WTC11 (cell line): ENCODE measurements at regions not wholly inside any gene's neighbourhood (a gene's known extent, or its start where the extent isn't known, plus 50 kb on each side); places are given as distances from the start of the nearest gene placed in this dataset.

Experiments used
- ATAC-seq: fragments of 200-7000 bp; cut with Tn5 transposase; 2 replicates; pipeline ENCODE4 v1.10.0; 2021; ENCODE audit warnings: mild to moderate bottlenecking, moderate library complexity
- CTCF ChIA-PET: fragments of 300-600 bp; sonication (Branson Sonifier 250); formaldehyde crosslinking; loops from one replicate; lab custom pipeline; 2021; ENCODE audit warnings: antibody characterized with exemption; lab: Charles Lee
- POLR2A ChIA-PET: fragments of 350-600 bp; sonication (Branson Sonifier 250); formaldehyde crosslinking; loops from one replicate; lab custom pipeline; 2021; ENCODE audit warnings: antibody characterized with exemption; lab: Charles Lee
- DNase-seq: peaks from one replicate; pipeline ENCODE4 v3.0.0; 2021; ENCODE audit warnings: low spot score
- H3K27ac Mint-ChIP-seq: 2 replicates; pipeline ENCODE4 v1.8.0; 2021; ENCODE audit warnings: mixed read lengths
- H3K27me3 Mint-ChIP-seq: 2 replicates; pipeline ENCODE4 v1.8.0; 2021; ENCODE audit warnings: low read depth, mild to moderate bottlenecking, moderate library complexity, mixed read lengths
- H3K36me3 Mint-ChIP-seq: 2 replicates; pipeline ENCODE4 v1.8.0; 2021; ENCODE audit warnings: mixed read lengths
- H3K4me1 Mint-ChIP-seq: 2 replicates; pipeline ENCODE4 v1.8.0; 2022; ENCODE audit warnings: mixed read lengths
- H3K4me3 Mint-ChIP-seq: 2 replicates; pipeline ENCODE4 v1.8.0; 2021; ENCODE audit warnings: mild to moderate bottlenecking, moderate library complexity, mixed read lengths
- H3K9me3 Mint-ChIP-seq: 2 replicates; pipeline ENCODE4 v1.8.0; 2021; ENCODE audit warnings: mixed read lengths
- ATF2 ChIP-seq: sonication (generic); formaldehyde crosslinking; IDR thresholded peaks from 2 replicates; pipeline ENCODE4 v1.8.1; 2022; ENCODE audit warnings: low read depth, missing genetic modification reagents, borderline replicate concordance
- ATF6 ChIP-seq: sonication (generic); formaldehyde crosslinking; IDR thresholded peaks from 2 replicates; pipeline ENCODE4 v1.8.1; 2023; ENCODE audit warnings: mild to moderate bottlenecking, missing genetic modification reagents
- CREB1 ChIP-seq: sonication (generic); formaldehyde crosslinking; IDR thresholded peaks from 2 replicates; pipeline ENCODE4 v1.8.0; 2023; ENCODE audit warnings: mild to moderate bottlenecking, missing genetic modification reagents
- EMX1 ChIP-seq: fragments of 250-450 bp; sonication (Bioruptor Pico); IDR thresholded peaks from 2 replicates; pipeline ENCODE4 v1.8.0; 2021; ENCODE audit warnings: mild to moderate bottlenecking
- ERG ChIP-seq: fragments of 250-450 bp; sonication (Bioruptor Pico); IDR thresholded peaks from 2 replicates; pipeline ENCODE4 v1.8.0; 2021; ENCODE audit warnings: mild to moderate bottlenecking
- GTF2I ChIP-seq: fragments of 250-450 bp; sonication (Bioruptor Pico); conservative IDR thresholded peaks from 2 replicates; pipeline ENCODE4 v1.4.0; 2021; ENCODE audit warnings: mild to moderate bottlenecking
- MLX ChIP-seq: sonication (generic); formaldehyde crosslinking; IDR thresholded peaks from 2 replicates; pipeline ENCODE4 v1.8.1; 2023; ENCODE audit warnings: mild to moderate bottlenecking, missing genetic modification reagents, moderate library complexity
- NR2C2 ChIP-seq: sonication (generic); formaldehyde crosslinking; IDR thresholded peaks from 2 replicates; pipeline ENCODE4 v1.8.0; 2022; ENCODE audit warnings: mild to moderate bottlenecking, missing genetic modification reagents
- OVOL2 ChIP-seq: fragments of 250-450 bp; sonication (Bioruptor Pico); IDR thresholded peaks from 2 replicates; pipeline ENCODE4 v1.9.0; 2021; ENCODE audit warnings: mild to moderate bottlenecking, borderline replicate concordance
- RELA ChIP-seq: sonication (generic); formaldehyde crosslinking; IDR thresholded peaks from 2 replicates; pipeline ENCODE4 v1.8.1; 2022; ENCODE audit warnings: missing genetic modification reagents, mild to moderate bottlenecking, borderline replicate concordance
- SMAD4 ChIP-seq: sonication (generic); formaldehyde crosslinking; IDR thresholded peaks from 2 replicates; pipeline ENCODE4 v1.8.0; 2022; ENCODE audit warnings: mild to moderate bottlenecking, missing genetic modification reagents
- ZBTB43 ChIP-seq: sonication (generic); formaldehyde crosslinking; IDR thresholded peaks from 2 replicates; pipeline ENCODE4 v1.8.1; 2023; ENCODE audit warnings: mild to moderate bottlenecking, missing genetic modification reagents
- ZNF138 ChIP-seq: sonication (generic); formaldehyde crosslinking; conservative IDR thresholded peaks from 2 replicates; pipeline ENCODE4 v1.8.1; 2022; ENCODE audit warnings: mild to moderate bottlenecking, moderate library complexity, missing genetic modification reagents
- ZNF423 ChIP-seq: fragments of 250-450 bp; sonication (Bioruptor Pico); IDR thresholded peaks from 2 replicates; pipeline ENCODE4 v2.1.2; 2022; ENCODE audit warnings: mild to moderate bottlenecking, moderate library complexity
- ZSCAN18 ChIP-seq: fragments of 250-450 bp; sonication (Bioruptor Pico); IDR thresholded peaks from 2 replicates; pipeline ENCODE4 v2.1.2; 2022; ENCODE audit warnings: mild to moderate bottlenecking, moderate library complexity

GRCh38 chr7:84304407-84304806 lies 109.8 kb upstream of the SEMA3A start:
- POLR2A ChIA-PET: no interaction called here
- Mint-ChIP-seq H3K4me3 (no peak overlapping the region), H3K27me3 (no peaks in the 10 kb centered on the region), H3K4me1 (peaks cover 10% of the 10 kb centered on the region), H3K27ac (no peak overlapping the region), H3K36me3 (no peaks in the 10 kb centered on the region), H3K9me3 (peaks cover 9% of the 10 kb centered on the region)
- no peak for ATAC-seq
- TF ChIP-seq GTF2I (CRISPR knock-in tag): no peak
- no peak for TF ChIP-seq ZSCAN18 (CRISPR knock-in tag)
- no peak for TF ChIP-seq CREB1 (CRISPR knock-in tag)
- no peak for TF ChIP-seq ATF2 (CRISPR knock-in tag)
- no peak for TF ChIP-seq ZBTB43
- no peak for DNase-seq
- CTCF ChIA-PET: no interaction called here

- no peaks in the 10 kb centered on the region for H3K27me3 Mint-ChIP-seq
- ChIA-PET POLR2A (no interaction called here), CTCF (no interaction called here)
- peaks cover 10% of the 10 kb centered on the region for H3K4me1 Mint-ChIP-seq
- ATAC-seq (peak; percentile 53; the same call in 1 of the 2 replicates), DNase-seq (no peak)
- H3K4me3 Mint-ChIP-seq: no peak overlapping the region
- H3K36me3 Mint-ChIP-seq: no peaks in the 10 kb centered on the region
- H3K27ac Mint-ChIP-seq: no peak overlapping the region
- 0 out of 2 replicates have a peak, but pooled peaks cover 4% of the 10 kb centered on the region for H3K9me3 Mint-ChIP-seq
- no peak for TF ChIP-seq RELA (CRISPR knock-in tag)
- no peak for TF ChIP-seq SMAD4 (CRISPR knock-in tag)
Measured at GRCh38 chr7:84302949-84303348, 108.4 kb upstream of the SEMA3A start.

GRCh38 chr7:84297616-84298015 lies 103.0 kb upstream of the SEMA3A start:
- TF ChIP-seq MLX (CRISPR knock-in tag) (no peak), EMX1 (CRISPR knock-in tag) (no peak), ERG (CRISPR knock-in tag) (no peak), OVOL2 (no peak), NR2C2 (CRISPR knock-in tag) (no peak), ATF6 (CRISPR knock-in tag) (no peak), ZNF423 (CRISPR knock-in tag) (no peak), ZNF138 (CRISPR knock-in tag) (no peak)
- Mint-ChIP-seq H3K27me3 (no peaks in the 10 kb centered on the region), H3K4me1 (peaks cover 10% of the 10 kb centered on the region), H3K36me3 (no peaks in the 10 kb centered on the region), H3K9me3 (0 out of 2 replicates have a peak, but pooled peaks cover 4% of the 10 kb centered on the region), H3K27ac (no peak overlapping the region), H3K4me3 (no peak overlapping the region)
- DNase-seq (no peak), ATAC-seq (no peak)
- ChIA-PET CTCF (no interaction called here), POLR2A (no interaction called here)
